Panc1 (cell line): ENCODE measurements at regions not wholly inside any gene's neighbourhood (a gene's known extent, or its start where the extent isn't known, plus 50 kb on each side); places are given as distances from the start of the nearest gene placed in this dataset.

Source experiments
- ATAC-seq: fragments of 200-7000 bp; cut with Tn5 transposase; 2 replicates; pipeline ENCODE4 v1.9.1; 2020; ENCODE audit warnings: mild to moderate bottlenecking, moderate library complexity
- BruUV-seq: library from RNA; stranded (reverse); fragments of 400-500 nt; replicated peaks from 2 replicates; lab custom pipeline; 2021; lab: Mats Ljungman, UMichigan
- CTCF ChIA-PET: fragments of 300-600 bp; sonication (Branson Sonifier 250); formaldehyde crosslinking; loops from one replicate; lab custom pipeline; 2022; ENCODE audit warnings: antibody characterized with exemption; lab: Charles Lee
- POLR2A ChIA-PET: fragments of 300-600 bp; sonication (Branson Sonifier 250); formaldehyde crosslinking; loops from one replicate; lab custom pipeline; 2022; ENCODE audit warnings: antibody characterized with exemption; lab: Charles Lee
- DNase-seq: peaks from one replicate; pipeline ENCODE4 v3.0.0-alpha.2; 2010; ENCODE audit warnings: low read depth, low spot score
- H3K27ac ChIP-seq: 2 replicates; pipeline ENCODE4 v1.5.1; 2011; ENCODE audit warnings: mild to moderate bottlenecking, low read length, inconsistent platforms
- H3K27me3 ChIP-seq: fragments of 200-500 bp; sonication (Bioruptor generic); 2 replicates; pipeline ENCODE4 v1.6.0; 2014; ENCODE audit warnings: low read length, inconsistent platforms; ENCODE audit not compliant: control insufficient read depth, insufficient read depth
- H3K36me3 ChIP-seq: fragments of 200-500 bp; sonication (Bioruptor generic); 2 replicates; pipeline ENCODE4 v1.5.1; 2014; ENCODE audit warnings: inconsistent platforms, mild to moderate bottlenecking, low read length, moderate library complexity; ENCODE audit not compliant: control insufficient read depth, insufficient read depth
- H3K4me1 ChIP-seq: 2 replicates; pipeline ENCODE4 v1.5.1; 2011; ENCODE audit warnings: inconsistent platforms, mild to moderate bottlenecking, low read length, moderate library complexity; ENCODE audit not compliant: control insufficient read depth, insufficient read depth
- H3K4me3 ChIP-seq, 2 experiments: 2 replicates each; pipeline ENCODE4 v1.5.1; 2011 to 2012; ENCODE audit warnings: low read depth in 2 of 2, low read length in 2 of 2, mild to moderate bottlenecking in 2 of 2, inconsistent platforms in 1 of 2, moderate library complexity in 1 of 2
- H3K9me3 ChIP-seq: fragments of 200-500 bp; sonication (Bioruptor generic); 2 replicates; pipeline ENCODE4 v1.5.1; 2014; ENCODE audit warnings: low read depth, mild to moderate bottlenecking, inconsistent platforms, low read length, moderate library complexity; ENCODE audit not compliant: control insufficient read depth, insufficient read depth
- POLR2AphosphoS5 ChIP-seq: IDR thresholded peaks from 2 replicates; pipeline ENCODE4 v1.6.1; 2012; ENCODE audit warnings: mild to moderate bottlenecking, low read depth, low read length, moderate library complexity
- SIN3A ChIP-seq: IDR thresholded peaks from 2 replicates; pipeline ENCODE4 v1.6.1; 2012; ENCODE audit warnings: low read depth, mild to moderate bottlenecking, low read length, moderate library complexity, borderline replicate concordance; ENCODE audit not compliant: insufficient read depth
- TCF7L2 ChIP-seq: IDR thresholded peaks from 2 replicates; pipeline ENCODE4 v1.6.1; 2011; ENCODE audit warnings: mild to moderate bottlenecking, low read depth, low read length, inconsistent platforms
- in situ Hi-C: cut with HindIII; loops from 2 replicates; pipeline ENCODE4 v1.10.0; 2016; ENCODE audit warnings: low sequenced_read_pairs, low pct_unique_long_range_greater_than_20kb
- intact Hi-C: fragments of 100-400 bp; cut with micrococcal nuclease; formaldehyde crosslinking; loops from one replicate; pipeline ENCODE4 v1.10.0; 2022; ENCODE audit not compliant: unreplicated experiment
- TF ChIP-seq, protein P1 (sequence below), 2 experiments: IDR thresholded peaks; 2 replicates each; pipeline ENCODE4 v1.6.1; 2011 to 2012; ENCODE audit warnings: low read depth in 2 of 2, control low read depth in 1 of 2, low read length in 1 of 2, mild to moderate bottlenecking in 1 of 2, moderate library complexity in 1 of 2; ENCODE audit not compliant: insufficient read depth in 1 of 2
- TF ChIP-seq, protein P2 (sequence below): fragments of 450-650 bp; IDR thresholded peaks from 2 replicates; pipeline ENCODE4 v1.5.1; 2017; ENCODE audit warnings: mild to moderate bottlenecking

DNA sequence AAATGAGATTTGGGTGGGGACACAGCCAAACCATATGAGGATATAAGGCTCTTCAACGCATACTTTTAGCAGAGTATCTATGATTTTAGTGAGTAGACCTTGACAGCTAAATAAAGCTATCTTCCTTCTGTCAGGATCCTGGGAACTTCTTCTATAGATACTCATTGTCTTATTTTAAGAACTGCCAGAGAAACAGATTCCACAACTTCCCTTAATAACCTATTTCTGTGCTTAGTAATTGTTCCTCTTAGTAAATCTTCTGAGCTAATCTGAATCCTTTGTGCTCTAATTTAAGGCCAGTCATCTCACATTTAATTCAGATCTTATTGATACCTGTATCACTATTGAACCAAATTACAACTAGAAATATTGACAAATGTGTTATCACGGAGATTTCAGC is 64.0 kb upstream of the CEP85L start:
- Histone ChIP-seq H3K27ac (no peak overlapping the region), H3K4me3 (no peak overlapping the region), H3K36me3 (no peaks in the 10 kb centered on the region), H3K4me1 (no peaks in the 10 kb centered on the region), H3K27me3 (no peaks in the 10 kb centered on the region), H3K9me3 (no peaks in the 10 kb centered on the region)
- ChIA-PET CTCF (no interaction called here), POLR2A (interaction anchor here (0.5 kb wide), 1 partner anchor 432 kb away, joined by 7 read pairs; no protein-coding TSS in a partner anchor)
- no peak for ATAC-seq
- in situ Hi-C loops: no loop called here
- TF ChIP-seq, protein P1, sequence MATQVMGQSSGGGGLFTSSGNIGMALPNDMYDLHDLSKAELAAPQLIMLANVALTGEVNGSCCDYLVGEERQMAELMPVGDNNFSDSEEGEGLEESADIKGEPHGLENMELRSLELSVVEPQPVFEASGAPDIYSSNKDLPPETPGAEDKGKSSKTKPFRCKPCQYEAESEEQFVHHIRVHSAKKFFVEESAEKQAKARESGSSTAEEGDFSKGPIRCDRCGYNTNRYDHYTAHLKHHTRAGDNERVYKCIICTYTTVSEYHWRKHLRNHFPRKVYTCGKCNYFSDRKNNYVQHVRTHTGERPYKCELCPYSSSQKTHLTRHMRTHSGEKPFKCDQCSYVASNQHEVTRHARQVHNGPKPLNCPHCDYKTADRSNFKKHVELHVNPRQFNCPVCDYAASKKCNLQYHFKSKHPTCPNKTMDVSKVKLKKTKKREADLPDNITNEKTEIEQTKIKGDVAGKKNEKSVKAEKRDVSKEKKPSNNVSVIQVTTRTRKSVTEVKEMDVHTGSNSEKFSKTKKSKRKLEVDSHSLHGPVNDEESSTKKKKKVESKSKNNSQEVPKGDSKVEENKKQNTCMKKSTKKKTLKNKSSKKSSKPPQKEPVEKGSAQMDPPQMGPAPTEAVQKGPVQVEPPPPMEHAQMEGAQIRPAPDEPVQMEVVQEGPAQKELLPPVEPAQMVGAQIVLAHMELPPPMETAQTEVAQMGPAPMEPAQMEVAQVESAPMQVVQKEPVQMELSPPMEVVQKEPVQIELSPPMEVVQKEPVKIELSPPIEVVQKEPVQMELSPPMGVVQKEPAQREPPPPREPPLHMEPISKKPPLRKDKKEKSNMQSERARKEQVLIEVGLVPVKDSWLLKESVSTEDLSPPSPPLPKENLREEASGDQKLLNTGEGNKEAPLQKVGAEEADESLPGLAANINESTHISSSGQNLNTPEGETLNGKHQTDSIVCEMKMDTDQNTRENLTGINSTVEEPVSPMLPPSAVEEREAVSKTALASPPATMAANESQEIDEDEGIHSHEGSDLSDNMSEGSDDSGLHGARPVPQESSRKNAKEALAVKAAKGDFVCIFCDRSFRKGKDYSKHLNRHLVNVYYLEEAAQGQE (IDR thresholded peaks at IDR 0.05; ENCODE audit: insufficient read depth in 1 of 2, low read depth in 2 of 2, low read length in 1 of 2): no peak
- TF ChIP-seq, protein P2, sequence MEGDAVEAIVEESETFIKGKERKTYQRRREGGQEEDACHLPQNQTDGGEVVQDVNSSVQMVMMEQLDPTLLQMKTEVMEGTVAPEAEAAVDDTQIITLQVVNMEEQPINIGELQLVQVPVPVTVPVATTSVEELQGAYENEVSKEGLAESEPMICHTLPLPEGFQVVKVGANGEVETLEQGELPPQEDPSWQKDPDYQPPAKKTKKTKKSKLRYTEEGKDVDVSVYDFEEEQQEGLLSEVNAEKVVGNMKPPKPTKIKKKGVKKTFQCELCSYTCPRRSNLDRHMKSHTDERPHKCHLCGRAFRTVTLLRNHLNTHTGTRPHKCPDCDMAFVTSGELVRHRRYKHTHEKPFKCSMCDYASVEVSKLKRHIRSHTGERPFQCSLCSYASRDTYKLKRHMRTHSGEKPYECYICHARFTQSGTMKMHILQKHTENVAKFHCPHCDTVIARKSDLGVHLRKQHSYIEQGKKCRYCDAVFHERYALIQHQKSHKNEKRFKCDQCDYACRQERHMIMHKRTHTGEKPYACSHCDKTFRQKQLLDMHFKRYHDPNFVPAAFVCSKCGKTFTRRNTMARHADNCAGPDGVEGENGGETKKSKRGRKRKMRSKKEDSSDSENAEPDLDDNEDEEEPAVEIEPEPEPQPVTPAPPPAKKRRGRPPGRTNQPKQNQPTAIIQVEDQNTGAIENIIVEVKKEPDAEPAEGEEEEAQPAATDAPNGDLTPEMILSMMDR: no peak
- TF ChIP-seq SIN3A (no peak), TCF7L2 (no peak), POLR2AphosphoS5 (no peak)
- BruUV-seq: no TSS peak
- no peak for DNase-seq
- intact Hi-C loops: no loop called here

DNA sequence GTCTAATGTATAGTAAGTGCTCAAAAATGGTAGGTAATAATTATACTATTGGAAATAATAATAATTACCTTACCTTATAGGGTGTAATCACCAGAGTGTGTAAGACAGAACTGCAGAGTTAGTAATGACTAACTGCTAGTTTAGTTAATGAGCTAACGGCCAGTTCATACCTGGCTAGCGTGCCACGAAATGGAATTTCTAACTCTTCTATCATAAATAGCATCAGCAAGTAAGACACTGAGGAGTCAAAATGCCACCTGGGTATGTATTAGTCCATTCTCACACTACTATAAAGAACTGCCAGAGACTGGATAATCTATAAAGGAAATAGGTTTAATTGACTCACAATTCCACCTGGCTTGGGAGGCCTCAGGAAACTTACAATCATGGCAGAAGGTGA is 63.4 kb upstream of the CEP85L start:
- in situ Hi-C loops (no loop called here), intact Hi-C loops (no loop called here)
- no peak overlapping the region for H3K27ac ChIP-seq
- no peaks in the 10 kb centered on the region for H3K9me3 ChIP-seq
- CTCF ChIA-PET: no interaction called here
- no peak for ATAC-seq
- no peaks in the 10 kb centered on the region for H3K27me3 ChIP-seq
- DNase-seq: no peak
- POLR2A ChIA-PET: no interaction called here
- no peak overlapping the region for H3K4me3 ChIP-seq
- TF ChIP-seq, protein P2: no peak
- TF ChIP-seq, protein P1 (IDR thresholded peaks at IDR 0.05; ENCODE audit: insufficient read depth in 1 of 2, low read depth in 2 of 2, low read length in 1 of 2): no peak
- no peak for TF ChIP-seq SIN3A
- TF ChIP-seq TCF7L2: no peak
- no peak for TF ChIP-seq POLR2AphosphoS5
- no peaks in the 10 kb centered on the region; the same call in 1 of the 2 replicates for H3K36me3 ChIP-seq
- BruUV-seq: no TSS peak
- peaks cover 1% of the 10 kb centered on the region for H3K4me1 ChIP-seq
